ENCODE measurements at regions not wholly inside any gene's neighbourhood (a gene's known extent, or its start where the extent isn't known, plus 50 kb on each side); places are given as distances from the start of the nearest gene placed in this dataset.

GRCh38 chrX:95703696-95704095, 980.9 kb upstream of the DIAPH2 start:
- TF ChIP-seq CTCF (IDR thresholded peaks at IDR 0.05) = no peak
- no peak for TF ChIP-seq POLR2A (IDR thresholded peaks at IDR 0.05)
